GM21360 (cell line): ENCODE measurements at regions not wholly inside any gene's neighbourhood (a gene's known extent, or its start where the extent isn't known, plus 50 kb on each side); places are given as distances from the start of the nearest gene placed in this dataset.

Experiments
- ATAC-seq: cut with Tn5 transposase; IDR thresholded peaks from one replicate; pipeline ENCODE4 v1.9.1; 2021; ENCODE audit warnings: mild to moderate bottlenecking, moderate library complexity; ENCODE audit not compliant: unreplicated experiment

- ATAC-seq = no peak
These were observed 927.7 kb downstream of the CCDC85A start for GRCh38 chr2:57111531-57111930.

- no peak for ATAC-seq
These were observed 927.5 kb upstream of the VRK2 start for GRCh38 chr2:57119141-57119540.

DNA sequence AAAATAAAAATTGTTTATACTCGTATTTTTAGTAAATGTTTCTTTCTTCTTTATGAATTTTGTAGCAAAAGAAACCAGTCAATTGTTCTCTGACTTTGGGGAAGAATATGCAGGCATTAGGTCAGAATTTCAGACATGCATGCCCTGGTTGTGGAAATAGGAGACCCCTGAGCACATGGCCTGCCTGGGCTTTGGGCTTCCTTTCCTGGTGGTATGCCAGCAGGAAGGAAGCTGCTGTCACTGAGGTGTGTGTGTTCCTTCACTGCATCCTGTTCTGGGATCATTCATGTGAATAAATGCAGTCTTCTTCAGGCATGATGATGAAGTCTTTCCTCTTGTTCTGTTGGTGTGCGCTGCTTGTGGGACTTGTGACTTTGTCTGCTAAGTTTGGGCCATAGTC, 920.2 kb upstream of the VRK2 start:
- no peak for ATAC-seq

DNA sequence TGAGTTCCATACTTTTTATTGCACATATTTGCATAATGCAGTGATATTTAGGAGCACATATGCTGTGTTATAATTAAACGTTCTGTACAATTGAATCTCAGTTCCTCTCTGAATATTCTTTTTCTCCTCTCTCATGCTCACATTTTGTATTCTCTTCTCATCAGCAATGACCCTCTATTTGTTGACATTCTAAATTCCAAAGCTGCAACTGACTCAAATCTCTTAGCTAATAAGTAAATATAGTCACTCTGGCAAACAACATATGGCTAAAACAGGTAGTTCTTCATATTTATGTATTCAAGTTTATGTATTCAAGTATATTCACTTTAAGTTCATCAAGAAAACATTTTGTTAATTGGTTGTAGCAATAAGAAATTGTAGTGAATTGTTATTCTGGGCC, 907.4 kb upstream of the VRK2 start:
- no peak for ATAC-seq

DNA sequence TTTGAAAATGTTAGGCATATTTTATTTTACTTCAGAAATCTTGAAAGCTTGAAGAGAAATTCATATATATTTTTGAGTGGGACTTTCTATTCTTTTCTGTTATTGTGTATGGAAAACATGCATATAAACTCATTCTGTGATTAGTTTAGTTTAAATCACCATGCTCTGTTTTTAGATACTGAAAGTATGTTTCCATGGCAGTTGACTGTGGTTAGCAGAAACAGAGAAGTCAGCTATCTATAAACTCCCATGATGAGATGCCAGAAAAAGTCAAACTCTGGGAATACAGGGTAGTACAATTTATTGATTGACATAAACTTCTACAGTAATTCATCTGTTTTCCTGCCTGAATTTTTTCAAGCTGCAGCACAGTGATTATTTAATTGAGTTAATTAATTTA, 905.3 kb upstream of the VRK2 start:
- ATAC-seq = no peak

- ATAC-seq = no peak
These were observed 899.7 kb upstream of the VRK2 start for GRCh38 chr2:57146951-57147350.

DNA sequence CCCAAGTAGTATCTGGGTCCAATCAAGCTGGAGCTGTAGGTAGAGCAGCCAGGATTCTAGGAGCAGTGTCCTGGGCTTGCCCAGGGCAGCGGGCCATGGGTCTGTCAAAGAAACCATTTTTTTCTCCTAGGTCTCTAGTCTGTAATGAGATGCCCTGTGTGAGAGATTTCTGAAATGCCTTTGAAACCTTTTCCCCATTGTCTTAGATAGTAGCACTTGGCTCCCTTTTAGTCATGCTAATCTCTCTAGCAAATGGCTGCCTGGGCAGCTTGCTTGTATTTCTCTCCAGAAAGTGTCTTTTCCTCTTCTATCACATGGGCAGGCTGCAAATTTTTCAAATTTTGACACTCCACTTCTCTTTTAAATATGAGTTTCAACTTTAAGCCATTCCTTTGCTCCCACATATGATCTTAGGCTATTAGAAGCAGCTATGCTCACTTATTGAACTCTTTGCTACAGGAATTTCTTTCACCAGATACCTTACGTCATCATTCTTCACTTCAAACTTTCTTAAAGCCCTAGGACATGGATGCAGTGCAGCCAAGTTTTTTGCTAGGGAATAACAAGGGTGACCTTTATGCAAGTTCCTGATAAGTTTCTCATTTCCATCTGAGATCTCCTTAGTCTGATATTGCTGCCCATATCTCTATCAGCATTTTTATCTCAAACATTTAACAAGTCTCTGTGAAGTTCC, 890.2 kb upstream of the VRK2 start:
- no peak for ATAC-seq

DNA sequence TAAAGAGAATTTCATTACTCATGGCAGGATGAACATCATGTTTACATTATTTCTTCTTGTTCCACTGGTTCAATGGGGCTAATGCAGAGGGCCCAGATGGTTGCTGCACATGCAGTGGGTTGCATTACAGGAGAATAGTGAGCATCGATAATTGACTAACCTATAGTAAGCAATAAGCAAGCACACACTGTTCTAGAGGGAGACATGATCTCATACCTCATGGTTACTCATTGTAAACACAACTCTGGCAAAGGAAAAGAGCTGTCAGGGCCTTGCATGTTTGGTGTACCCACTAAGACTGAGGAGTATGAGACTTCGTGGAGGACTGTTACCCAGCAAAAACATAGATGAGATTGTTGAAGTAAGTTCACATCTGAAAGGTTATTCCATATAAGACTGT, 885.6 kb upstream of the VRK2 start:
- no peak for ATAC-seq

DNA sequence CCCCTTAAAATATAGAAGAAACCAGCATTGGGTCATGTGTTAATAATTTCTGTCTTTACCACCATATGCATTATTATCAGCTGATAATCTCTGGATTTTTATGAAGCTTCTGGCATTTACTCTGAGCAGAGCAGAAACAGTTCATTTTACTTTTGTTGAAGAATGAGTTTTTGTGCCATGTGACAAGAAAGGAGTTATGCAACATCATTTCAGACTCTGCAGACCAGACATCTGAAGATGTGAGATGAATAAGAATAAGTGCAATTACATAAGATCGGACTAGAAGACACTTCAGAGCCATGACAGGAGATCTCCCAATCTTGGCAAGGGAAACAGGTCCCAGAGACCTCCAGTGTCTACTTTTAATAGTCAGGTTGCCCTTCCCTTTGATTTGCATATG, 869.4 kb upstream of the VRK2 start:
- ATAC-seq = no peak

GRCh38 chr2:57180042-57180567, 866.5 kb upstream of the VRK2 start:
- ATAC-seq = no peak

DNA sequence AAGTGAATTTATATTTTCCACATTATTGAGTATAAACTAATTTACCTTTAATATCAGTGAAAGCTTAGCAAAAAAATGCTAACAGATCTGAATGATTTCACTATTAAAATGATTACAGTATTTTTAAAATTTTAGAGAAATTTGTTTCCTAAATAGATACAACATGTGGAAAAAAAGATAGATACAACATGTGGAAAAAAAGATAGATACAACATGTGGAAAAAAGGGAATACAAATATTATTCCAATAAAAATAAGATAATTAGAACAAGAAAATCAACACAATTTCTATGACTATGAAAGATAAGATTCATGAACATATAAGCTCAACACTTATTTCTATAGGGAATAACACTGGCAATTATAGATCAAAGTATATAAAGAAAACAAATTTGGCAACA, 865.9 kb upstream of the VRK2 start:
- no peak for ATAC-seq

- ATAC-seq = no peak
These were observed 865.1 kb upstream of the VRK2 start for GRCh38 chr2:57181315-57182038.

DNA sequence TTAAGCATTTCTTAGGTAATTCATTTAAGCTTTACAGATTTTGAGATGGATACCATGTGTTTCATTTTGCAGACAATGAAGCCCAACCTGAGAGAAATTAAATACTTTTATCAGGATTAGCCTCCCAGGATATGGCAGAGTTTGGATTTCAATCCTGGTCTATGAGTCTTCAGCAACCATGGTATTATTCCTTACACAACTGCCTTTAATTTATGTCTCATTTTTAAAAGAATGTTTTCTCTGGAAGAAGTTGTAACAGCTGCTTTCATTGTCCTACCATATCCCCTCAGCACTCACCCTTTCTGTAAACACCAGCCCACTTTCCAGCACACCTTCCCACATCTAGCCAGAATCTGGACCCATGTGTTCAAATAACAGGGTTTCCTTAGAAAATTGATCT, 863.7 kb upstream of the VRK2 start:
- ATAC-seq = no peak

- no peak for ATAC-seq
These were observed 861.0 kb upstream of the VRK2 start for GRCh38 chr2:57185568-57185967.

GRCh38 chr2:57190007-57190406, 856.6 kb upstream of the VRK2 start:
- ATAC-seq = no peak

- no peak for ATAC-seq
These were observed 846.9 kb upstream of the VRK2 start for GRCh38 chr2:57199663-57200062.

DNA sequence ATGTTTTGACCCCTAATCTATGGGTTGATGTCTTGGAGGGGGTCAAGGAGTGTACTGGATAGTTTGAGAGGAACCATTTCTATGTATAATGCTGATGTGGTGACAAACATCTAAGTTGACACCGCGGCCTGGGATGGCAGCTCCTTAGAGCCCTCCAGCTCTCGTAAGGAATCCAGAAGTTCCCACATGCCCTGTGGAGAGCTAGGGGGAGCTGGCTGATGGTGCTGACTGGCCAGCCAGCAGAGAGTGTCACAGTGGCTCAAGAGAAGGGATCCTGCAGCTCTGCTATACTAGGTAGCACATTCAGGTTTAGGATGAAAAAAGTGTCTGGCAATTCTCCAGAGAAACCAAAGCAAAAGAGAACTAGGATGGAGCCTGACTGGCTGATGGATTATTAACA, 842.2 kb upstream of the VRK2 start:
- no peak for ATAC-seq

GRCh38 chr2:57205241-57205640, 841.4 kb upstream of the VRK2 start:
- no peak for ATAC-seq

DNA sequence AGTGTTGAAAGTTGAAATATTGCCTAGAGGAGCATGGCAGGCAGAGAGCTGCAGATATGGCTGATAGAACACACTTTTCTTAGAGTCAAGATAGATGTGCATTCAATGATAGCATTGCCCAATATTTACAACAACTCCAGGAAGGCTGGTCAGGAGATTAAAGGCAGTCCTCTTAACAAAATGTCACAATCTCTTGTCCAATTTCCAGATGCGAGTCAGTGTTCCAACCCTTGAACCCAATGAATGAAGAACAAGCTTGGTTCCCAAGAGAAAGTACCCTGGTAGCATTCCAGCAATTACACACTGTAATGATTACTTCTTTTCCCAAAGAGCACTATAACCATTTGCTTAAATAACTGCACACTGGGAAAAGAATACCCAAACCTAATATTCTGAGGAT, 839.4 kb upstream of the VRK2 start:
- ATAC-seq = no peak

DNA sequence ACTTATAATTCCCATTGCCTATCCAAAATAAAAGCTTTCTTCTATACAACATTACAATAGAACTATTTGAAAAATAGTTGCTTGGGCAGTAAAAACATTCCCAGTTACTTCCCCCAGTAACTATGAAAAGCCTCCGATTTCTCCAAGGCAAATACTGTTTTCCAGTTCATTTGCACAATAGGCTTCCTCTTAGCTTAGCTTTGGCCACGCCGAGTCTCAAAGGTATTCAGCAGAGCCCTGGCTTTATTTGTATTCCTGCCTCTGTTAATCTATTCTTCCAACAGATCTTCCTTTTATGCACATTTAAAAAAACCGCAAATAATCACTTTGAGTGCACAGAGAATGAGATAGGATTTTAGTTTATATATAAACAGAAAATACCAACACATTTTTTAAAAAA, 836.8 kb upstream of the VRK2 start:
- no peak for ATAC-seq

- no peak for ATAC-seq
These were observed 835.8 kb upstream of the VRK2 start for GRCh38 chr2:57210855-57211254.

DNA sequence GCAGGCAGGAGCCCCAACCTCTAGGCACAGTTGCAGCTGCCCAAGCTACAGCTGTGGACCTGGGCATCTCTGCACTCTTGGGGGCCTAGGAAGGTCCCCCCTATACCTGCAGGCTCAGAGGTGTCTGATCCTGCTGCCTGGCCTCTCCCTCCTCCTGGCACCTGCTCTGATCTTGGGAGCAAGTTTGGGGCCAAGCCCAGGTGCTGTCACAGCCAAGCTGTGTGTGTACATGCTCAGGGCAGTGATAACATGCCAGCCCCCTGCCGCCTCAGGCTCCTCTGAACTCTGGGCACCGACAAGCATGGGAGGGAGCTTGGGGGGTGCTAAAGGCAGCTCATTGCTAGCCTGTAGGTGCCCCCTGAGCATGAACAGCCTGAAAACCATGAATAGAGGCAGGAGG, 829.6 kb upstream of the VRK2 start:
- ATAC-seq = no peak

- no peak for ATAC-seq
These were observed 828.4 kb upstream of the VRK2 start for GRCh38 chr2:57218206-57218605.
